ENCODE measurements at regions not wholly inside any gene's neighbourhood (a gene's known extent, or its start where the extent isn't known, plus 50 kb on each side); places are given as distances from the start of the nearest gene placed in this dataset.

- TF ChIP-seq, protein P1, sequence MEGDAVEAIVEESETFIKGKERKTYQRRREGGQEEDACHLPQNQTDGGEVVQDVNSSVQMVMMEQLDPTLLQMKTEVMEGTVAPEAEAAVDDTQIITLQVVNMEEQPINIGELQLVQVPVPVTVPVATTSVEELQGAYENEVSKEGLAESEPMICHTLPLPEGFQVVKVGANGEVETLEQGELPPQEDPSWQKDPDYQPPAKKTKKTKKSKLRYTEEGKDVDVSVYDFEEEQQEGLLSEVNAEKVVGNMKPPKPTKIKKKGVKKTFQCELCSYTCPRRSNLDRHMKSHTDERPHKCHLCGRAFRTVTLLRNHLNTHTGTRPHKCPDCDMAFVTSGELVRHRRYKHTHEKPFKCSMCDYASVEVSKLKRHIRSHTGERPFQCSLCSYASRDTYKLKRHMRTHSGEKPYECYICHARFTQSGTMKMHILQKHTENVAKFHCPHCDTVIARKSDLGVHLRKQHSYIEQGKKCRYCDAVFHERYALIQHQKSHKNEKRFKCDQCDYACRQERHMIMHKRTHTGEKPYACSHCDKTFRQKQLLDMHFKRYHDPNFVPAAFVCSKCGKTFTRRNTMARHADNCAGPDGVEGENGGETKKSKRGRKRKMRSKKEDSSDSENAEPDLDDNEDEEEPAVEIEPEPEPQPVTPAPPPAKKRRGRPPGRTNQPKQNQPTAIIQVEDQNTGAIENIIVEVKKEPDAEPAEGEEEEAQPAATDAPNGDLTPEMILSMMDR (IDR thresholded peaks at IDR 0.05): no peak
- TF ChIP-seq EZH2 (IDR thresholded peaks at IDR 0.05; ENCODE audit: borderline replicate concordance, insufficient read depth, low read depth, low read length, poor library complexity, severe bottlenecking): no peak
These were observed 214.9 kb upstream of the DDHD1 start for GRCh38 chr14:53368066-53368465.

Data from B cell (primary cell).